ENCODE measurements at regions not wholly inside any gene's neighbourhood (a gene's known extent, or its start where the extent isn't known, plus 50 kb on each side); places are given as distances from the start of the nearest gene placed in this dataset.

GRCh38 chr22:48644997-48645396 is 1182.7 kb downstream of the BRD1 start:
- no peaks in the 10 kb centered on the region for H3K27me3 ChIP-seq (replicated peaks in 1 of 4; ENCODE audit: control extremely low read depth in 1 of 4, control insufficient read depth in 3 of 4, insufficient read depth in 4 of 4, low read length in 3 of 4)
- H3K4me3 ChIP-seq (ENCODE audit: control extremely low read depth in 1 of 5, extremely low read depth in 1 of 5, insufficient read depth in 1 of 5, low read depth in 2 of 5, low read length in 4 of 5): no peak overlapping the region
- H3K36me3 ChIP-seq (replicated peaks in 1 of 2; ENCODE audit: control extremely low read depth in 1 of 2, control insufficient read depth in 1 of 2, extremely low read depth in 1 of 2, insufficient read depth in 2 of 2, low read length in 1 of 2): no peaks in the 10 kb centered on the region
- ATAC-seq (ENCODE audit: low read depth): no peak
- intact Hi-C loops (cut with micrococcal nuclease): no loop called here
- no peak for DNase-seq
- WGBS (ENCODE audit: insufficient coverage): 78% methylated on average over 6 of the region's 6 CpGs
- no peak overlapping the region for H3K27ac Mint-ChIP-seq
- H3K27ac ChIP-seq (ENCODE audit: low read length in 2 of 2): no peak overlapping the region
- H3K4me1 Mint-ChIP-seq: no peaks in the 10 kb centered on the region
- H3K4me3 Mint-ChIP-seq: no peak overlapping the region
- H3K27me3 Mint-ChIP-seq: no peaks in the 10 kb centered on the region
- no peak overlapping the region for H3K4me2 ChIP-seq (replicated peaks; ENCODE audit: low read depth, low read length, poor library complexity, severe bottlenecking)
- no peak overlapping the region for H2AFZ ChIP-seq (ENCODE audit: insufficient read depth, low read depth, low read length, poor library complexity, severe bottlenecking)
- CTCF ChIA-PET: no interaction called here
- H4K20me1 ChIP-seq (ENCODE audit: control insufficient read depth, insufficient read depth, low read length, poor library complexity, severe bottlenecking): no peaks in the 10 kb centered on the region
- no peaks in the 10 kb centered on the region for H3K9me3 Mint-ChIP-seq (ENCODE audit: insufficient read depth)
- no peak overlapping the region for H3K9ac ChIP-seq (ENCODE audit: low read length)
- H3K9me3 ChIP-seq (ENCODE audit: control extremely low read depth in 1 of 3, control insufficient read depth in 2 of 3, insufficient read depth in 1 of 3, low read length in 2 of 3): peaks cover 0 to 14% (median 0%) of the 10 kb centered on the region in 3 donors
- POLR2A ChIA-PET: no interaction called here
- H3K79me2 ChIP-seq (ENCODE audit: control insufficient read depth, insufficient read depth, low read length): no peaks in the 10 kb centered on the region
- TF ChIP-seq CTCF (IDR thresholded peaks at IDR 0.05): no peak
- no peak for TF ChIP-seq EZH2 (IDR thresholded peaks at IDR 0.05; ENCODE audit: borderline replicate concordance, insufficient read depth, low read depth, low read length, poor library complexity, severe bottlenecking)
- no peaks in the 10 kb centered on the region for H3K4me1 ChIP-seq (ENCODE audit: control insufficient read depth in 2 of 2, insufficient read depth in 2 of 2, low read length in 2 of 2)

DNA sequence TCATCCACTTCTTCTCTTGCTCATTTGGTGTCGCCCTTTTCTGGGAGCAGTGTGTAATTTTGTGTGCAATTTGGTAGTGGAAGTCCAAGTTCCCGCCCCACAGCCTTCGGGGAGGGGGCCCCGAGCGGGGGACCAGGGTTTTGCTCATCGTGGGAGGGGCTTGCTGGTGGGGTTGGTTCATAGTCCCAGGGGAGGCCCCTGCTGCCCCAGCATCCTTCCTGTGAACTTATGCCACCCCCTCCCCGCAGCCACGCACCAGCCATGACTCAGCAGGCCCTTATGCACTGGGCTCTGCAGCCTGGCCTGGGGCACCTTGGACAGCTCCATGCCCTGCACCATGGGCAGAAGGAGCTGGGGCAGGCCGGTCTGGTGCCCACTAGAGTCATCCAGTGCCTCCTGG is 1183.6 kb downstream of the BRD1 start:
- CTCF ChIA-PET: no interaction called here
- no peaks in the 10 kb centered on the region for H3K36me3 ChIP-seq (replicated peaks in 1 of 2; ENCODE audit: control extremely low read depth in 1 of 2, control insufficient read depth in 1 of 2, extremely low read depth in 1 of 2, insufficient read depth in 2 of 2, low read length in 1 of 2)
- intact Hi-C loops (cut with micrococcal nuclease): no loop called here
- no peaks in the 10 kb centered on the region for H4K20me1 ChIP-seq (ENCODE audit: control insufficient read depth, insufficient read depth, low read length, poor library complexity, severe bottlenecking)
- no peaks in the 10 kb centered on the region for H3K4me1 ChIP-seq (ENCODE audit: control insufficient read depth in 2 of 2, insufficient read depth in 2 of 2, low read length in 2 of 2)
- TF ChIP-seq CTCF (IDR thresholded peaks at IDR 0.05) (no peak), EZH2 (IDR thresholded peaks at IDR 0.05; ENCODE audit: borderline replicate concordance, insufficient read depth, low read depth, low read length, poor library complexity, severe bottlenecking) (no peak)
- peaks cover 0 to 14% (median 0%) of the 10 kb centered on the region in 3 donors for H3K9me3 ChIP-seq (ENCODE audit: control extremely low read depth in 1 of 3, control insufficient read depth in 2 of 3, insufficient read depth in 1 of 3, low read length in 2 of 3)
- Mint-ChIP-seq H3K4me1 (no peaks in the 10 kb centered on the region), H3K27me3 (no peaks in the 10 kb centered on the region), H3K27ac (no peak overlapping the region), H3K9me3 (ENCODE audit: insufficient read depth) (no peaks in the 10 kb centered on the region), H3K4me3 (no peak overlapping the region)
- no peaks in the 10 kb centered on the region for H3K79me2 ChIP-seq (ENCODE audit: control insufficient read depth, insufficient read depth, low read length)
- 36% methylated on average over 3 of the region's 9 CpGs for WGBS (ENCODE audit: insufficient coverage)
- H3K4me2 ChIP-seq (replicated peaks; ENCODE audit: low read depth, low read length, poor library complexity, severe bottlenecking): no peak overlapping the region
- H2AFZ ChIP-seq (ENCODE audit: insufficient read depth, low read depth, low read length, poor library complexity, severe bottlenecking): no peak overlapping the region
- no peak overlapping the region for H3K27ac ChIP-seq (ENCODE audit: low read length in 2 of 2)
- ATAC-seq (ENCODE audit: low read depth) (no peak), DNase-seq (no peak)
- POLR2A ChIA-PET: no interaction called here
- H3K27me3 ChIP-seq (replicated peaks in 1 of 4; ENCODE audit: control extremely low read depth in 1 of 4, control insufficient read depth in 3 of 4, insufficient read depth in 4 of 4, low read length in 3 of 4): no peaks in the 10 kb centered on the region
- H3K9ac ChIP-seq (ENCODE audit: low read length): no peak overlapping the region
- no peak overlapping the region for H3K4me3 ChIP-seq (ENCODE audit: control extremely low read depth in 1 of 5, extremely low read depth in 1 of 5, insufficient read depth in 1 of 5, low read depth in 2 of 5, low read length in 4 of 5)
